ENCODE measurements at regions not wholly inside any gene's neighbourhood (a gene's known extent, or its start where the extent isn't known, plus 50 kb on each side); places are given as distances from the start of the nearest gene placed in this dataset.

- intact Hi-C loops (cut with micrococcal nuclease) = no loop called here
- Histone ChIP-seq H3K9ac (ENCODE audit: low read depth, low read length) (no peak overlapping the region), H2AFZ (replicated peaks; ENCODE audit: low read length, poor library complexity) (no peak overlapping the region), H4K5ac (ENCODE audit: low read depth, low read length) (no peak overlapping the region), H3K27me3 (ENCODE audit: control insufficient read depth, insufficient read depth, low read length) (no peaks in the 10 kb centered on the region), H2BK20ac (ENCODE audit: low read depth, low read length) (no peak overlapping the region), H3K4me3 (ENCODE audit: insufficient read depth, low read depth, low read length) (no peak overlapping the region), H2BK120ac (ENCODE audit: low read depth, low read length) (no peak overlapping the region), H3K14ac (replicated peaks; ENCODE audit: low read depth, low read length) (no peak overlapping the region), H3K4me1 (ENCODE audit: control insufficient read depth, insufficient read depth, low read length) (peaks cover 8% of the 10 kb centered on the region), H3K18ac (ENCODE audit: low read depth, low read length) (no peak overlapping the region), H3K23ac (ENCODE audit: low read depth, low read length) (no peak overlapping the region), H3K36me3 (ENCODE audit: control insufficient read depth, insufficient read depth, low read length) (no peaks in the 10 kb centered on the region), H4K20me1 (ENCODE audit: insufficient read depth, low read length) (no peaks in the 10 kb centered on the region), H4K91ac (ENCODE audit: insufficient read depth, low read depth, low read length) (no peak overlapping the region), H2AK9ac (replicated peaks; ENCODE audit: low read depth, low read length, poor library complexity) (no peak overlapping the region), H2BK15ac (ENCODE audit: low read depth, low read length) (no peak overlapping the region), H3K27ac (ENCODE audit: insufficient read depth, low read length) (no peak overlapping the region), H2BK5ac (ENCODE audit: low read depth, low read length, poor library complexity, severe bottlenecking) (no peak overlapping the region), H3K4ac (ENCODE audit: low read depth, low read length) (no peak overlapping the region), H4K8ac (ENCODE audit: low read depth in 2 of 2, low read length in 2 of 2) (no peak overlapping the region), H3K9me3 (ENCODE audit: control insufficient read depth, insufficient read depth, low read length) (no peaks in the 10 kb centered on the region), H3K79me1 (ENCODE audit: low read depth in 1 of 2, low read length in 2 of 2) (peaks cover 0 to 9% of the 10 kb centered on the region in 2 experiments; a peak in 2 of 4 replicates), H3K9me1 (ENCODE audit: insufficient read depth, low read length) (peaks cover 11% of the 10 kb centered on the region), H2AK5ac (ENCODE audit: low read depth, low read length) (no peak overlapping the region), H3K56ac (ENCODE audit: extremely low read depth, insufficient read depth, low read length) (no peak overlapping the region), H3K4me2 (ENCODE audit: low read depth, low read length) (no peak overlapping the region)
- no peak for ATAC-seq (ENCODE audit: low read depth)
- no TSS peak for BruUV-seq (replicated peaks)
- dilution Hi-C loops (cut with HindIII; ENCODE audit: low sequenced_read_pairs, unreplicated experiment) = no loop called here
- WGBS, 2 experiments (ENCODE audit: extremely low coverage in 2 of 2, insufficient read length in 1 of 2) = no CpG with 5 or more reads among the region's 1 CpG
- ChIA-PET POLR2A (ENCODE audit: unreplicated experiment) (no interaction called here), CTCF (no interaction called here)
- no peak for DNase-seq
- no peak for TF ChIP-seq CHD1 (IDR thresholded peaks at IDR 0.05; ENCODE audit: low read depth, low read length)
- in situ Hi-C loops (cut with MboI; ENCODE audit: low sequenced_read_pairs) = no loop called here
These were observed 288.5 kb downstream of the SOX4 start for GRCh38 chr6:21881969-21882465.
